Anterior cingulate cortex (tissue), 58 donors: ENCODE measurements at regions not wholly inside any gene's neighbourhood (a gene's known extent, or its start where the extent isn't known, plus 50 kb on each side); places are given as distances from the start of the nearest gene placed in this dataset.

Experiments used
- DNase-seq, 58 donors: peaks; one replicate each; lab custom pipeline; 2025; lab: John Stamatoyannopoulos, UW

GRCh38 chr7:42342381-42342780 is 105.4 kb upstream of the GLI3 start:
- DNase-seq = no peak

- no peak for DNase-seq
Measured at GRCh38 chr7:42340436-42340835, 103.4 kb upstream of the GLI3 start.

- no peak for DNase-seq
Measured at GRCh38 chr7:42338916-42339540, 102.0 kb upstream of the GLI3 start.

GRCh38 chr7:42338231-42338915 is 101.4 kb upstream of the GLI3 start:
- no peak for DNase-seq

GRCh38 chr7:42337225-42337905 is 100.4 kb upstream of the GLI3 start:
- no peak for DNase-seq

- no peak for DNase-seq
Measured at GRCh38 chr7:42332605-42333222, 95.7 kb upstream of the GLI3 start.

GRCh38 chr7:42319631-42320030 is 82.6 kb upstream of the GLI3 start:
- no peak for DNase-seq

GRCh38 chr7:42315631-42316030 is 78.6 kb upstream of the GLI3 start:
- no peak for DNase-seq

- no peak for DNase-seq
Measured at GRCh38 chr7:42315103-42315502, 78.1 kb upstream of the GLI3 start.

- DNase-seq = no peak
Measured at GRCh38 chr7:42314696-42315095, 77.7 kb upstream of the GLI3 start.

- DNase-seq = no peak
Measured at GRCh38 chr7:42311195-42311594, 74.2 kb upstream of the GLI3 start.

- no peak for DNase-seq
Measured at GRCh38 chr7:42292991-42293521, 56.0 kb upstream of the GLI3 start.

- DNase-seq = no peak
Measured at GRCh38 chr7:42289473-42289872, 52.5 kb upstream of the GLI3 start.
